Suppressor macrophage treated with lipopolysaccharide for 4 hours (primary cell): ENCODE measurements at regions not wholly inside any gene's neighbourhood (a gene's known extent, or its start where the extent isn't known, plus 50 kb on each side); places are given as distances from the start of the nearest gene placed in this dataset.

Source experiments
- DNase-seq: peaks from one replicate; pipeline ENCODE4 v3.0.0-alpha.2; 2020

DNA sequence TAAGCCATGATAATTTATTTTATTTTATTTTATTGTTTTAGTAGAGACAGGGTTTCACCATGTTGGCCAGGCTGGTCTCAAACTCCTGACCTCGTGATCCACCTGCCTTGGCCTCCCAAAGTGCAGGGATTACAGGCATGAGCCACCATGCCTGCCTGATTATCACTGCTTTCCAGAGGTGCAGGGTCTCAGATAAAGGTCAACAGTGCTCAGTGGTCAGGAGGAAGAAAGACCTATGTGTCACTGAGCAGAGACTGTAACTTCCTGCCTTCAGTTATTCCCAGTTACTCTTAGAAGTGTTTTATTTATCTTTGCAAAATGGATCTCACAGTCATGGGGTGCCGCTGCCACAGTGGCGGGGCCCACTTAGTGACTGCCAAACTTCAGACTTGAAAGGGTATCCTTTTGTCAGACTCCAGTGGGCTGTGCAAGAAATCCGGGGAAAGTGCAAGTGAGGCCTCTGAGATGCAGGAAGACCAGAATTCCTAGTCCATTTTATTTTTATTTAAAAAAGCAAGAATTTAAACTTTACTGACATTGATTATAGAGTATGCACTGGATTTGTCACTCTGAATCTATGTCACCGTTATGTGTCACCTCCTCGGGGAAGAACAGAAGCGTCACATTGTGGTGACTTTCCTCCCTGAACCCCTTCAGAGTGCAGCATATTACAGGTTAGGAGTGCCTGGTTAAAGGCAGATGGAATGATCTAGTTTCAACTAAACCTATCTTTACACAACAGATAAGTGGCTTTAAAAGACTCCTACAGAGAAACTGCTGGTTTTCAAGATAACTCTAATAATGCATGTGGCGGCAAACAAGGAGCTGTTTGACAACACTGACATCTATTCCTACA is 59.1 kb upstream of the BICD1 start:
- DNase-seq, result no peak

DNA sequence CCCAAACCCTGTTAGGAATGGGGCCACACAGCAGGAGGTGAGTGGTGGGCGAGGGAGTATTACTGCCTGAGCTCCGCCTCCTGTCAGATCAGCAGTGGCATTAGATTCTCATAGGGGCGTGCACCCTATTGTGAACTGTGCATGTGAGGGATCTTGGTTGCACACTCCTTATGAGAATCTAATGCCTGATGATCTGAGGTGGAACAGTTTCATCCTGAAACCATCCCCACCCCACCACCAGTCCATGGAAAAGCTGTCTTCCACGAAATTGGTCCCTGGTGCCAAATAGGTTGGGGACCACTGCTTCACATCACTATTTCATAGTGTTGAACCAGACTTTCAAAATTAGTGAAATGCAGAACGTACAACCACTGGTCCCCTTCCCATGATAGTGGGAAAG is 57.9 kb upstream of the BICD1 start:
- DNase-seq, result no peak

DNA sequence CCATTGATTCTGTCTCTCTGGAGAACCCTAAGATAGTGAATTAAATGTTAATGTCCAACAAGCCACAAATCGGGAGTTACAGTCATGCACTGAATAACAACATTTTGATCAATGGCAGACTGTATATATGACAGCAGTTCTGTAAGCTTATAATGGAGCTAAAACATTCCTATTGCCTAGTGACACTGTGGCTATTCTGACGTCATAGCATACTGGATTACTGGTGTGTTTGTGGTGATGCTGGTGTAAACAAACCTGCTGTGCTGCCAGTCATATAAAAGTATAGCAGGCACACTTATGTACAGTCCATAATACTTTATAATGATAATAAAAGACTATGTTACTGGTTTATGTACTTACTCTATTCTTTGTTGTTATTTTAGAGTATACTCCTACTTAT is 56.7 kb upstream of the BICD1 start:
- DNase-seq, result no peak

DNA sequence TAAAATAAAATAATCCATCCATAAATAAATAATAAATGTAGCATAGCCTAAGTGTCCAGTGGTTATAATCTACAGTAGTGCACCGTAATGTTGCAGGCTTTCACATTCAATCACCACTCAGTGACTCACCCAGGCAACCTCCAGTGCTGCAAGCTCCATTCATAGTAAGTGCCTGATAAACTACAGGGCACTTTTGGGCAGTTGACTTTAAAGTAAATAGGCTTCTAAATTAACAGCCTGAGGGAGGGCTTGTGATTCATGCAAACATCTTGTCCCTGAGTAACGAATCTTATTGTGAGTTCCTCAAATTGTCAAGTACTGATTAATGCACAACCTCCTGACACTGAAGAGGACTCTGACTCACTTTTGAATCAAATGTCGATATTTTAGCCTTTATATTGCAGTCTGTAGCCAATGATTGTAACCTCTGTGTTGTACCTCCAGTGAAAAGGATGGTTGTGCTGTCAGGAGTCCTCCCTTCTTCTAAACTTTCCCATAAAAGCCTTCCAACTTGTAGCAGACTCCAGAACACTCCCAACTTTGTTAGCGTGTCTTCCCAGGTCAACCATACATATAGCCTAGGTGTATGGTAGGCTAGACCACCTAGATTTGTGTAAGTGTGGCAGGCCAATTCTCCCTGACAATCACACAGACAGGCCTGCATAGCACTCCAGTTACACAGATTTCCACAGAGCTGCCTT is 55.0 kb upstream of the BICD1 start:
- peak; percentile 86 for DNase-seq

DNA sequence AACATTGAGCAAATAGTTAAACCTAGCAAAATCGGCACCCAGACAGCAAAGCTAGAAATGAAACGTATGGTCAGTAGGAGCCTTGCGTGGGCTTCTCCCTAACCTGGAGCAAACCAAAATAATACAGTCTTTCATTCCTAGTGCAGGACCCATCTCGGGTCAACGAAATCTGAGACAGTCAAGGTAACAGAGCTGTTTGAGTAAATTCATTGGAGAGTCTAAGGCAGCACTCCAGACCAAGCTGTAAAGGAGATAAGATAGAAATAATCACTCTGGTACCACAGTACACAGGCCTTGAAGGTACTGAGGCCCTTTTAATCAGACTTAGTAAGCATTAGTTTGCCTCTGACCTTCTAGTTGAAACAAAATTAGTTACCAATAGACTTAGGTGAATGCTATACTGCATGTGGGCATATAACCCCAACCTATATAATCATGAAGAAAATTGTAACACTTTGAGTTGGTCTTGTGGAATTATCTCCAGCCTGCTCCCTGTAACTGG is 54.4 kb upstream of the BICD1 start:
- DNase-seq, result no peak

DNA sequence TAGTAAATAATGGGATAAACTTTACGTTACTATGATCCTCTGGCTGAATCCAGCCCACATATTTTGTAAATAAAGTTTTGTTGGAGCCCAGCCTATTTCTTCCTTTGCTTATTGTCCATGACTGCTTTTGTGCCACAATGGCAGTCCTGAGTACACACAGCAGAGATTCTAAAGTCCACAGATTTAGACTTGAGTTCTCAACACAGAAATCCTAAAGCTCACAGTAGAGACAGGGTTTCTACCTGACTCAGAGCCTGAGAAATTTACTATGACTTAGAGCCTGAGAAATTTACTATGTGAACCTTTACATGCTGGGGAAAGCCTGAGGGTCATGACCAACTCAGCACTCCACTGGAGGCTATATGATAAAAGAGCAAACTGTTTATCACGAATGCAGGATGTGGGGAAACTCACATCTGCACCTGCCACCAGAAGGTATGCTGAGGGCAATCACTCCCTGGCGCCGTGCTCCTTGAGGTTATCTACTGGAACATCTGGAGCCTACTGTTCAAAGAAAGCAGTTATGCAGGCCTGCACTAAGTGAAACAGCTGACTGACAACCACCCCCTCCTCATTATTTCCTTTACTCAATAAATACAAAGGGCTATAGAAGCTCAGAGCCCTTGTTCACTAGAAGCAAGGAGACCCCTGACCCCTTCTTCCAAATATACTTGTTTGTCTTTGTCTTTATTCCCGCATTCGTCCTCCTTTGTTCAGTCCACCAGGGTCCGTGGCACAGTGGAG is 52.6 kb upstream of the BICD1 start:
- DNase-seq, result no peak
